ENCODE measurements at regions not wholly inside any gene's neighbourhood (a gene's known extent, or its start where the extent isn't known, plus 50 kb on each side); places are given as distances from the start of the nearest gene placed in this dataset.

GRCh38 chr9:91116711-91117110 is 245.0 kb downstream of the AUH start:
- no peak for TF ChIP-seq EP300 (IDR thresholded peaks at IDR 0.05)
- TF ChIP-seq, protein P1, sequence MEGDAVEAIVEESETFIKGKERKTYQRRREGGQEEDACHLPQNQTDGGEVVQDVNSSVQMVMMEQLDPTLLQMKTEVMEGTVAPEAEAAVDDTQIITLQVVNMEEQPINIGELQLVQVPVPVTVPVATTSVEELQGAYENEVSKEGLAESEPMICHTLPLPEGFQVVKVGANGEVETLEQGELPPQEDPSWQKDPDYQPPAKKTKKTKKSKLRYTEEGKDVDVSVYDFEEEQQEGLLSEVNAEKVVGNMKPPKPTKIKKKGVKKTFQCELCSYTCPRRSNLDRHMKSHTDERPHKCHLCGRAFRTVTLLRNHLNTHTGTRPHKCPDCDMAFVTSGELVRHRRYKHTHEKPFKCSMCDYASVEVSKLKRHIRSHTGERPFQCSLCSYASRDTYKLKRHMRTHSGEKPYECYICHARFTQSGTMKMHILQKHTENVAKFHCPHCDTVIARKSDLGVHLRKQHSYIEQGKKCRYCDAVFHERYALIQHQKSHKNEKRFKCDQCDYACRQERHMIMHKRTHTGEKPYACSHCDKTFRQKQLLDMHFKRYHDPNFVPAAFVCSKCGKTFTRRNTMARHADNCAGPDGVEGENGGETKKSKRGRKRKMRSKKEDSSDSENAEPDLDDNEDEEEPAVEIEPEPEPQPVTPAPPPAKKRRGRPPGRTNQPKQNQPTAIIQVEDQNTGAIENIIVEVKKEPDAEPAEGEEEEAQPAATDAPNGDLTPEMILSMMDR (IDR thresholded peaks at IDR 0.05) = no peak
- no peak for TF ChIP-seq POLR2A (IDR thresholded peaks at IDR 0.05)
